ENCODE measurements at regions not wholly inside any gene's neighbourhood (a gene's known extent, or its start where the extent isn't known, plus 50 kb on each side); places are given as distances from the start of the nearest gene placed in this dataset.

DNA sequence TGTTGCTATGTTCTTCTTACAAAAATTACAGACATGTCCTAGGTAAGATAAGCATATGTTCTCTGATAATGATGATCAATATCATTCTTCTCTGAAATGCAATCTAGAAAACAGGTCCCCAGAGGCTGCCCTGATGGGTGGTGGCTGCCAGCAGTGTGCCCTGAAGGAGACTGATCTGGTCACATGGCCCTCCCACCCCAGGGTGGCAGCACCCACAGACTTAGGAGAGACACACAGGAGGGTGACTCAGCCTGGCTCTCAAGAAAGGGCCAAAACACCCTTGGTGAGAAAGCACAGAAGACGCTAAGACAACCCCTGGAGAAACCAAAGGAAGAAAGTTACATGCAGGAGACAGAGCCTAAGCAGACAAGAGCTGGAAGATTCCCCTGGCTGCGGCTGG is 203.7 kb downstream of the TJP1 start:
- H3K36me3 ChIP-seq = no peaks in the 10 kb centered on the region
- no peaks in the 10 kb centered on the region for H3K9me3 ChIP-seq
- H3K4me1 ChIP-seq = no peaks in the 10 kb centered on the region
- H3K4me3 ChIP-seq = no peak overlapping the region
- no peak overlapping the region for H3K27ac ChIP-seq (replicated peaks in 1 of 4)
- WGBS = 88% methylated on average over 2 of the region's 2 CpGs
- no peak for DNase-seq (ENCODE audit: extremely low spot score)
- intact Hi-C loops (cut with DNase I) = no loop called here
- peaks cover 0 to 14% (median 0%) of the 10 kb centered on the region in 4 donors for H3K27me3 ChIP-seq
- TF ChIP-seq EP300 (IDR thresholded peaks at IDR 0.05) = no peak
- TF ChIP-seq, protein P1, sequence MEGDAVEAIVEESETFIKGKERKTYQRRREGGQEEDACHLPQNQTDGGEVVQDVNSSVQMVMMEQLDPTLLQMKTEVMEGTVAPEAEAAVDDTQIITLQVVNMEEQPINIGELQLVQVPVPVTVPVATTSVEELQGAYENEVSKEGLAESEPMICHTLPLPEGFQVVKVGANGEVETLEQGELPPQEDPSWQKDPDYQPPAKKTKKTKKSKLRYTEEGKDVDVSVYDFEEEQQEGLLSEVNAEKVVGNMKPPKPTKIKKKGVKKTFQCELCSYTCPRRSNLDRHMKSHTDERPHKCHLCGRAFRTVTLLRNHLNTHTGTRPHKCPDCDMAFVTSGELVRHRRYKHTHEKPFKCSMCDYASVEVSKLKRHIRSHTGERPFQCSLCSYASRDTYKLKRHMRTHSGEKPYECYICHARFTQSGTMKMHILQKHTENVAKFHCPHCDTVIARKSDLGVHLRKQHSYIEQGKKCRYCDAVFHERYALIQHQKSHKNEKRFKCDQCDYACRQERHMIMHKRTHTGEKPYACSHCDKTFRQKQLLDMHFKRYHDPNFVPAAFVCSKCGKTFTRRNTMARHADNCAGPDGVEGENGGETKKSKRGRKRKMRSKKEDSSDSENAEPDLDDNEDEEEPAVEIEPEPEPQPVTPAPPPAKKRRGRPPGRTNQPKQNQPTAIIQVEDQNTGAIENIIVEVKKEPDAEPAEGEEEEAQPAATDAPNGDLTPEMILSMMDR (IDR thresholded peaks at IDR 0.05) = no peak
- TF ChIP-seq POLR2A (IDR thresholded peaks at IDR 0.05; ENCODE audit: low read depth) = no peak
- TF ChIP-seq POLR2AphosphoS5 (IDR thresholded peaks at IDR 0.05) = no peak

DNA sequence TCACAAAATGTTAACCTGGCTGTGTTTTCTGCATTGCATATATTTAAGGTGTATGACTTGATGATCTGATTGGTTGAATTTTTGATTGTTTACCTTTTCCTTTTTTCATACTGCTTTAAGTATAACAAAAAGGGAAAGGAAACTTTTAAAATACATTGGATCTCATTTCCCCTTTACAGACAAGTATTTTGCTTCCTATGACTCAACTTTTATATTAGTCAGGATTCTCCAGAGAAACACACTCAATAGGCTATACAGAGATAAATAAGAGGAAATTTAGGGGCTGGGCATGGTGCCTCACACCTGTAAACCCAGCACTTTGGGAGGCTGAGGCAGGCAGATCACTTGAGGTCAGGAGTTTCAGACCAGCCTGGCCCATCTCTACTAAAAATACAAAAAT is 205.8 kb downstream of the TJP1 start:
- TF ChIP-seq POLR2AphosphoS5 (IDR thresholded peaks at IDR 0.05) (no peak), POLR2A (IDR thresholded peaks at IDR 0.05; ENCODE audit: low read depth) (no peak), EP300 (IDR thresholded peaks at IDR 0.05) (no peak)
- TF ChIP-seq, protein P1 (IDR thresholded peaks at IDR 0.05) = no peak
- no peak for DNase-seq (ENCODE audit: extremely low spot score)

DNA sequence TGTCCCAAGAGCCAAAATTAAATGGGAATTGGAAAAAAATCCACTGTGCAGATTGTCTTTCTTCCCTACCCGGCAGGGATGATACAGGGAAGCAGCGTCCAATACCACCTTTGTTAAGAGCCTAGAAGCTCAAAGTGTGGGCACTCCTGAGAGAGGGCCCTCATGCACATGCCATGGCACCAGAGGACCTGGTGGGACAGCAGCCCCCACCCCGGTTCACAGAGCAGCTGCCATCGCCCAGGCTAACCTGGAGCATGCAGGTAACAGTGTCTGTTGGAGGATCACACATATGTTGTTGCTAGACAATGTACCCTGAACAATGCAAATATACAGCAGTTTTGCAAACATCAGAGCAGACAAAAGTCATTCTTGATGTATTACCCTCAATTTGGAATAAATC is 206.5 kb downstream of the TJP1 start:
- WGBS = 86% methylated on average over 4 of the region's 4 CpGs
- no peaks in the 10 kb centered on the region for H3K4me1 ChIP-seq
- peaks cover 0 to 25% (median 0%) of the 10 kb centered on the region in 4 donors for H3K27me3 ChIP-seq
- TF ChIP-seq POLR2A (IDR thresholded peaks at IDR 0.05; ENCODE audit: low read depth) = no peak
- no peak for TF ChIP-seq EP300 (IDR thresholded peaks at IDR 0.05)
- TF ChIP-seq, protein P1 (IDR thresholded peaks at IDR 0.05) = no peak
- no peak for TF ChIP-seq POLR2AphosphoS5 (IDR thresholded peaks at IDR 0.05)
- intact Hi-C loops (cut with DNase I) = no loop called here
- H3K4me3 ChIP-seq = no peak overlapping the region
- no peaks in the 10 kb centered on the region for H3K36me3 ChIP-seq
- no peak overlapping the region for H3K27ac ChIP-seq (replicated peaks in 1 of 4)
- no peak for DNase-seq (ENCODE audit: extremely low spot score)
- no peaks in the 10 kb centered on the region for H3K9me3 ChIP-seq

More for the DNA sequence above, 205.8 kb downstream of the TJP1 start:
- Histone ChIP-seq H3K27me3 (peaks cover 0 to 23% (median 0%) of the 10 kb centered on the region in 4 donors), H3K4me1 (no peaks in the 10 kb centered on the region), H3K4me3 (no peak overlapping the region), H3K36me3 (no peaks in the 10 kb centered on the region), H3K9me3 (no peaks in the 10 kb centered on the region), H3K27ac (replicated peaks in 1 of 4) (no peak overlapping the region)
- intact Hi-C loops (cut with DNase I) = no loop called here

DNA sequence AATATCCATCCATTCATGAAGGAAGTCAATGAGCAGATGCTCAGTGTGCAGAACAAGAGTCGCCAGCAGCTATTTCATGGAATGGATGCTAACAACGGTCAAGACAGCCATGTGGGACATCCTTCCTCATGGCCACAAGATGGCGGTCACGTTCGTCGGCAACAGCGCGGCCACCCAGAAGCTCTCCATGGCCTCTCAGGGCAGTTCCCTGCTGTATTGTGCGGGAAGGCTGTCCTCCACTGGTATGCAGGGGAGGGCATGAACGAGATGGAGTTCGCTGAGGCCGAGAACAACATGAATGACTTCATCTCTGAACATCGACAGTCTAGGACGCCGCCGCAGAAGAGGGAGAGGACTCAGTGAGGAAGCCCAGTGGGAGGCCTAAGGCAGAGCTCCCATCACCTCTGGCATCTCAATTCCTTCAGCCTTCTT is 208.3 kb downstream of the TJP1 start:
- no peak overlapping the region for H3K27ac ChIP-seq (replicated peaks in 1 of 4)
- DNase-seq (ENCODE audit: extremely low spot score) = no peak
- intact Hi-C loops (cut with DNase I) = no loop called here
- H3K27me3 ChIP-seq = peaks cover 0 to 23% (median 0%) of the 10 kb centered on the region in 4 donors
- no peak overlapping the region for H3K4me3 ChIP-seq
- no peaks in the 10 kb centered on the region for H3K9me3 ChIP-seq
- H3K36me3 ChIP-seq = no peaks in the 10 kb centered on the region
- 90% methylated on average over 16 of the region's 16 CpGs for WGBS
- H3K4me1 ChIP-seq = no peaks in the 10 kb centered on the region
- TF ChIP-seq EP300 (IDR thresholded peaks at IDR 0.05) (no peak), POLR2AphosphoS5 (IDR thresholded peaks at IDR 0.05) (no peak), POLR2A (IDR thresholded peaks at IDR 0.05; ENCODE audit: low read depth) (no peak)
- TF ChIP-seq, protein P1 (IDR thresholded peaks at IDR 0.05) = no peak

DNA sequence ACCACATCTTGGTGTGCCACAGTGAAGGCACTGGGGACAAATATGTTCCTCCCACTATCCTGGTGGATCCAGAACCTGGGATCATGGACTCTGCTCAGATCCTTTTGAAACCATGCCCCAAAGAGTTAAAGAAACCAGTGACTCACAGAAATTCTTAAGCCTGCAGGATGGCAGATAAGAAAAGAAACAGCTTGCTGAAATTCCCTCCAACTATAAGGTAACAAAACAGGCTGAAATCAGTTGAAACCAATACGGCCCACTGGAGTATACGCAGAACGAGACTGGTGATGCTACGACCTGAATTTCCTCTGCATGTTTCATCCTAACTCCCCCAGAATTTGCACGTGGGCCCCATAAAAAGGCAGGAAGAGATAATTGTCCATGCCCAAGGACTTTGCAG is 209.6 kb downstream of the TJP1 start:
- Histone ChIP-seq H3K9me3 (no peaks in the 10 kb centered on the region), H3K27ac (replicated peaks in 1 of 4) (no peak overlapping the region), H3K4me1 (no peaks in the 10 kb centered on the region), H3K4me3 (no peak overlapping the region), H3K27me3 (peaks cover 0 to 19% (median 0%) of the 10 kb centered on the region in 4 donors), H3K36me3 (no peaks in the 10 kb centered on the region)
- intact Hi-C loops (cut with DNase I) = no loop called here
- no peak for DNase-seq (ENCODE audit: extremely low spot score)
- 35% methylated on average over 5 of the region's 5 CpGs for WGBS
- TF ChIP-seq, protein P1 (IDR thresholded peaks at IDR 0.05) = no peak
- no peak for TF ChIP-seq POLR2AphosphoS5 (IDR thresholded peaks at IDR 0.05)
- no peak for TF ChIP-seq EP300 (IDR thresholded peaks at IDR 0.05)
